A549 (cell line): ENCODE measurements at regions not wholly inside any gene's neighbourhood (a gene's known extent, or its start where the extent isn't known, plus 50 kb on each side); places are given as distances from the start of the nearest gene placed in this dataset.

Source experiments
- ATAC-seq, 2 experiments: fragments of 200-7000 bp in 1 of 2; fragments of >200 bp in 1 of 2; cut with Nextera tagmentation in 1 of 2; cut with Tn5 transposase in 1 of 2; 3 replicates each; pipeline versions ENCODE4 v1.8.0 to v1.9.1; 2018 to 2020; ENCODE audit warnings: mild to moderate bottlenecking in 1 of 2, moderate library complexity in 1 of 2
- CTCF ChIA-PET: fragments of 300-600 bp; sonication (Branson Sonifier 250); formaldehyde crosslinking; extraction: SDS; loops from one replicate; lab custom pipeline; 2021; ENCODE audit warnings: antibody characterized with exemption, inconsistent platforms; lab: Yijun Ruan, JAX
- POLR2A ChIA-PET: fragments of 350-600 bp; formaldehyde crosslinking; extraction: SDS; loops from one replicate; lab custom pipeline; 2021; ENCODE audit warnings: antibody characterized with exemption, inconsistent platforms; lab: Yijun Ruan, JAX
- DNase-seq, 2 experiments: peaks; one replicate each; pipeline versions ENCODE4 v3.0.0 to v3.0.0-alpha.2; 2011 to 2016; ENCODE audit warnings: low read depth in 1 of 2, low spot score in 1 of 2
- FAIRE-seq: peaks from 2 replicates; lab custom pipeline; 2011; peaks lifted over from hg19 to GRCh38; lab: Jason Lieb, UNC
- H3K27ac ChIP-seq, 2 experiments: fragments of >200 bp; sonication (Bioruptor Twin); formaldehyde crosslinking; 3 replicates each; pipeline ENCODE4 v1.5.1; 2016 to 2017
- H3K4me1 ChIP-seq: fragments of >200 bp; sonication (Bioruptor Twin); formaldehyde crosslinking; 3 replicates; pipeline ENCODE4 v1.6.1; 2016
- H3K4me2 ChIP-seq: fragments of >200 bp; sonication (Bioruptor Twin); formaldehyde crosslinking; 3 replicates; pipeline ENCODE4 v1.6.1; 2016
- H3K4me3 ChIP-seq: fragments of >200 bp; sonication (Bioruptor Twin); formaldehyde crosslinking; 3 replicates; pipeline ENCODE4 v1.5.1; 2016
- H3K9me3 ChIP-seq: fragments of >200 bp; sonication (Bioruptor Twin); formaldehyde crosslinking; 3 replicates; pipeline ENCODE4 v1.6.1; 2016
- BHLHE40 ChIP-seq: IDR thresholded peaks from 2 replicates; pipeline ENCODE4 v1.6.1; 2012; ENCODE audit warnings: low read depth, low read length, inconsistent platforms
- CEBPB ChIP-seq, 2 experiments: fragments of >200 bp in 1 of 2; sonication (Bioruptor Twin) in 1 of 2; formaldehyde crosslinking in 1 of 2; IDR thresholded peaks; 2 replicates each; pipeline ENCODE4 v1.6.1; 2012 to 2016
- CHD4 ChIP-seq: fragments of 200-600 bp; sonication (generic); IDR thresholded peaks from 2 replicates; pipeline ENCODE4 v1.6.1; 2016; ENCODE audit warnings: antibody characterized with exemption, mild to moderate bottlenecking, borderline replicate concordance
- EHF ChIP-seq: fragments of 250-450 bp; sonication (Bioruptor Pico); IDR thresholded peaks from 2 replicates; pipeline ENCODE4 v1.5.0; 2020; ENCODE audit warnings: mild to moderate bottlenecking
- EHMT2 ChIP-seq: fragments of 200-600 bp; sonication (generic); IDR thresholded peaks from 2 replicates; pipeline ENCODE4 v1.6.1; 2016; ENCODE audit warnings: antibody characterized with exemption, low read depth, mild to moderate bottlenecking, moderate library complexity
- FOSL2 ChIP-seq, 2 experiments: fragments of 450-650 bp in 1 of 2; fragments of >200 bp in 1 of 2; sonication (Bioruptor Twin) in 1 of 2; formaldehyde crosslinking; IDR thresholded peaks; 2 replicates each; pipeline versions ENCODE4 v1.5.0 to v1.6.1; 2016 to 2020; ENCODE audit warnings: mild to moderate bottlenecking in 1 of 2, moderate library complexity in 1 of 2
- GATA3 ChIP-seq: IDR thresholded peaks from 2 replicates; pipeline ENCODE4 v1.6.1; 2012; ENCODE audit warnings: borderline replicate concordance
- HDAC2 ChIP-seq: fragments of 200-600 bp; sonication (generic); IDR thresholded peaks from 2 replicates; pipeline ENCODE4 v1.6.1; 2016
- HOXA7 ChIP-seq: fragments of 250-450 bp; sonication (Bioruptor Pico); IDR thresholded peaks from 2 replicates; pipeline ENCODE4 v1.5.0; 2020; ENCODE audit warnings: mild to moderate bottlenecking, moderate library complexity
- HOXB5 ChIP-seq: fragments of 250-450 bp; sonication (Bioruptor Pico); IDR thresholded peaks from 2 replicates; pipeline ENCODE4 v1.5.0; 2020; ENCODE audit warnings: mild to moderate bottlenecking, moderate library complexity
- JUN ChIP-seq, 2 experiments: fragments of >200 bp; sonication (Bioruptor Twin); formaldehyde crosslinking; IDR thresholded peaks; 2 replicates in 1 of 2; 3 replicates in 1 of 2; pipeline ENCODE4 v1.6.1; 2016 to 2017
- JUNB ChIP-seq: fragments of >200 bp; sonication (Bioruptor Twin); formaldehyde crosslinking; IDR thresholded peaks from 2 replicates; pipeline ENCODE4 v1.6.1; 2016
- MAFK ChIP-seq: fragments of 450-650 bp; IDR thresholded peaks from 2 replicates; pipeline ENCODE4 v1.6.1; 2014; ENCODE audit not compliant: partially characterized antibody
- MAZ ChIP-seq: fragments of 150-350 bp; IDR thresholded peaks from 2 replicates; pipeline ENCODE4 v1.6.1; 2014; ENCODE audit warnings: antibody characterized with exemption, low read depth, low read length, borderline replicate concordance
- MYC ChIP-seq: IDR thresholded peaks from 2 replicates; pipeline ENCODE4 v1.6.1; 2012; ENCODE audit warnings: mild to moderate bottlenecking, inconsistent platforms, low read length, improper control_type of control experiment, borderline replicate concordance
- POLR2A ChIP-seq: IDR thresholded peaks from 2 replicates; pipeline ENCODE4 v1.6.1; 2012; ENCODE audit warnings: mild to moderate bottlenecking, low read length
- POLR2AphosphoS2 ChIP-seq: conservative IDR thresholded peaks from 2 replicates; pipeline ENCODE4 v1.6.1; 2012; ENCODE audit warnings: low read length, improper control_type of control experiment, inconsistent platforms
- RAD21 ChIP-seq, 2 experiments: fragments of >200 bp in 1 of 2; sonication (Bioruptor Twin) in 1 of 2; formaldehyde crosslinking in 1 of 2; IDR thresholded peaks in 1 of 2; conservative IDR thresholded peaks in 1 of 2; 2 replicates in 1 of 2; 3 replicates in 1 of 2; pipeline ENCODE4 v1.6.1; 2012 to 2018; ENCODE audit warnings: inconsistent platforms in 1 of 2
- RARB ChIP-seq: fragments of 250-450 bp; sonication (Bioruptor Pico); IDR thresholded peaks from 2 replicates; pipeline ENCODE4 v1.8.0; 2021; ENCODE audit warnings: mild to moderate bottlenecking, moderate library complexity
- RNF2 ChIP-seq: fragments of 200-600 bp; sonication (generic); IDR thresholded peaks from 2 replicates; pipeline ENCODE4 v1.6.1; 2016; ENCODE audit warnings: low read depth, mild to moderate bottlenecking, antibody characterized with exemption, moderate library complexity, borderline replicate concordance
- TFCP2L1 ChIP-seq: fragments of 250-450 bp; sonication (Bioruptor Pico); IDR thresholded peaks from 2 replicates; pipeline ENCODE4 v1.5.0; 2021; ENCODE audit warnings: mild to moderate bottlenecking
- TP53 ChIP-seq: fragments of 250-450 bp; sonication (Bioruptor Pico); IDR thresholded peaks from 2 replicates; pipeline ENCODE4 v1.5.0; 2021; ENCODE audit warnings: mild to moderate bottlenecking, moderate library complexity
- ZSCAN20 ChIP-seq: fragments of 250-450 bp; sonication (Bioruptor Pico); IDR thresholded peaks from 2 replicates; pipeline ENCODE4 v1.8.0; 2022; ENCODE audit warnings: mild to moderate bottlenecking, moderate library complexity
- WGBS: methylation state at CpG from one replicate; pipeline ENCODE4 v1.1.6; 2017; ENCODE audit errors: missing lambda C conversion rate; 5-methylcytosine and 5-hydroxymethylcytosine counted together
- TF ChIP-seq, protein P1 (sequence below): fragments of 250-450 bp; sonication (Bioruptor Pico); IDR thresholded peaks from 2 replicates; pipeline ENCODE4 v1.5.0; 2020; ENCODE audit warnings: low read depth, mild to moderate bottlenecking, moderate library complexity
- TF ChIP-seq, protein P2 (sequence below): IDR thresholded peaks from 2 replicates; pipeline ENCODE4 v1.6.1; 2012
- TF ChIP-seq, protein P3 (sequence below): fragments of 200-600 bp; sonication (generic); IDR thresholded peaks from 2 replicates; pipeline ENCODE4 v1.6.1; 2016; ENCODE audit warnings: antibody characterized with exemption, mild to moderate bottlenecking, moderate library complexity
- TF ChIP-seq, protein P4 (sequence below): IDR thresholded peaks from 2 replicates; pipeline ENCODE4 v1.6.1; 2012; ENCODE audit warnings: low read depth, borderline replicate concordance
- TF ChIP-seq, protein P5 (sequence below): fragments of >200 bp; sonication (Bioruptor Twin); formaldehyde crosslinking; IDR thresholded peaks from 3 replicates; pipeline ENCODE4 v1.5.1; 2016

DNA sequence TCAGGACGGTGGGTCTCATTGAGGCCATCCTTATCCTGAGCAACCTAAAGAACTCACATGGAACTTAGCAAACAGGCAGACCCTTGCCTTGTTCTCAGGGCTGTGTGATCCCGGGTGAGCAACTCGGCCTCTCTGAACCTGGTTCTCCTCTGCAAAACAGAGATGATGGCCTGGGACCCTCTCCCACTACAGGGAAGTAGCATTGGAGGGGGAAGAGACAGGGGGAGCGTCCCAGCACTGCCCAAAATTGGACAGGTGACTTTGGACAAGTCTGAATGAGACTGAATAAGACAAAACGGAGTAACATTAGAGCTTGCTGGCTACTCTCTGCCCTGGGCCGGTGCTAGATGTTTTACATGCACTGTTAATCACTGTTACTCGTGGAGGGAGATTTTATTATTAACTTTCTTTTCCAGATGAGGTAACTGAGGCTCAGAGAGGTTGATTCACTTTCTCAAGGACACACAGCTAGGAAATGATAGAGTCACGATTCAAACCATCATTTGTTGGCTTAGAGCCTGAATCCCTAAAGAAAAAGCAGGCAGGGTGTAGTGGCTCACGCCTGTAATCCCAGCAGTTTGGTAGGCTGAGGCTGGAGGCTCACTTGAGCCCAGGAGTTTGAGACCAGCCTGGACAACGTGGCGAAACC lies 136.4 kb downstream of the C9orf50 start (continued):
- TF ChIP-seq RARB (CRISPR knock-in tag) = peak; percentile 16; the same call in 1 of the 2 replicates

DNA sequence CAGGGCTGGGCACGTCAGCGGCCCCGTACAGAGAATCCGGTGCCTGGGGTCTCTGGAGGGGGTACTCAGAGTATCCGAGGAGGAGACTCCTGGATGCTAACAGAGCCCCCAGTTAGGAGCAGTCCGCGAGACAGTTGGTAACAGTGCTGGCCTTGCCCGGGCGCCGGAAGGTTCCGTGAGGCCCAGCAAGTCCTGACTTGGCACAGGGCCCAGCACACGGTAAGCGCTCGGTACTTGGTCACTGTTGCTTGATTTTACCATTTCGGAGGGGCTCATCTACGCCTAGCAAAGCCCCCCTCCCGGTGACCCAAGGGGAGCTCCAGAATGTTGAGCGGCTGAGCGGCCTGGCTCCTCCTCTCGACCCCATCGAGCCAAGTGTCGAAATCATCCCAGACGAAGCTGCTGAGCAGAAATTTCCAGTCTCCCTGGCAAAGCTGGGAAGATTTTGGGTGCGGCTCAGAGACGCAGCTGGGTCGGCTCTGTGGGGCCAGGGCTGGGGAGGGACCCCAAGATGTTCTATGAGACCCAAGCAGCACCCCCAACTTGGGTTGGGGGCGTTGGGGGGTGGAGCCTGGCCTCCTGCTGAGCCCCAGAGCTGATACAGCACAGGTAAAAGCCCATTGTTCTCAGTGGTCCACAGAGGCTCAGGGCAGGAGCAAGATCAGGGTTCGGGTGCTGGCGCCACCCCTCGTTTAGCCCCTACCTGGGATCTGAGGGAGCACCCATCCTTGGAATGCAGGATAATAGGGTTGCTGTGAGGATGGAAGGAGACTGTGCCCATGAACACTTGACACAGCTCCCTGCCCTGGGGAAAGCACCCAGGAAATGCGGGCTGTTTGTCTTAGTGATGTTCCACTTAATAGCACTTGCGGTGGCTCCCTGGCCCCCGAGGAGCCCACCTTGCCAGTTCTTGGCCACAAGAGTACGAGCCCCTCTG lies 137.2 kb downstream of the C9orf50 start:
- Histone ChIP-seq H3K9me3 (no peaks in the 10 kb centered on the region), H3K27ac (peak overlapping the region; percentile 99 to 100), H3K4me2 (peak overlapping the region; percentile 98), H3K4me3 (peak overlapping the region; percentile 47; the same call in 2 of the 3 replicates), H3K4me1 (peaks cover 91% of the 10 kb centered on the region)
- ChIA-PET POLR2A (interaction anchor here (0.6 to 6.1 kb wide), 25 partner anchors 9 to 348 kb away, joined by 3 to 171 read pairs (median 7); partner anchors contain the start of gene IER5L), CTCF (interaction anchor here (0.6 to 9.3 kb wide), 30 partner anchors 8 to 352 kb away, joined by 3 to 63 read pairs (median 4); partner anchors contain the start of gene IER5L)
- FAIRE-seq (no peak), DNase-seq (peak; percentile 79 to 91), ATAC-seq (peak; percentile 15 to 37)
- WGBS = 3% methylated on average over 23 of the region's 34 CpGs
- TF ChIP-seq, protein P1, sequence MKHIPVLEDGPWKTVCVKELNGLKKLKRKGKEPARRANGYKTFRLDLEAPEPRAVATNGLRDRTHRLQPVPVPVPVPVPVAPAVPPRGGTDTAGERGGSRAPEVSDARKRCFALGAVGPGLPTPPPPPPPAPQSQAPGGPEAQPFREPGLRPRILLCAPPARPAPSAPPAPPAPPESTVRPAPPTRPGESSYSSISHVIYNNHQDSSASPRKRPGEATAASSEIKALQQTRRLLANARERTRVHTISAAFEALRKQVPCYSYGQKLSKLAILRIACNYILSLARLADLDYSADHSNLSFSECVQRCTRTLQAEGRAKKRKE = peak; percentile 42; the same call in 1 of the 2 replicates
- TF ChIP-seq HOXB5 (CRISPR knock-in tag) = peak; percentile 11
- no peak for TF ChIP-seq JUNB
- 0 out of 2 replicates have a peak, but pooled peaks have one; percentile 10 for TF ChIP-seq ZSCAN20 (CRISPR knock-in tag)
- TF ChIP-seq, protein P2, sequence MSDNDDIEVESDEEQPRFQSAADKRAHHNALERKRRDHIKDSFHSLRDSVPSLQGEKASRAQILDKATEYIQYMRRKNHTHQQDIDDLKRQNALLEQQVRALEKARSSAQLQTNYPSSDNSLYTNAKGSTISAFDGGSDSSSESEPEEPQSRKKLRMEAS = peak; percentile 73
- TF ChIP-seq, protein P3, sequence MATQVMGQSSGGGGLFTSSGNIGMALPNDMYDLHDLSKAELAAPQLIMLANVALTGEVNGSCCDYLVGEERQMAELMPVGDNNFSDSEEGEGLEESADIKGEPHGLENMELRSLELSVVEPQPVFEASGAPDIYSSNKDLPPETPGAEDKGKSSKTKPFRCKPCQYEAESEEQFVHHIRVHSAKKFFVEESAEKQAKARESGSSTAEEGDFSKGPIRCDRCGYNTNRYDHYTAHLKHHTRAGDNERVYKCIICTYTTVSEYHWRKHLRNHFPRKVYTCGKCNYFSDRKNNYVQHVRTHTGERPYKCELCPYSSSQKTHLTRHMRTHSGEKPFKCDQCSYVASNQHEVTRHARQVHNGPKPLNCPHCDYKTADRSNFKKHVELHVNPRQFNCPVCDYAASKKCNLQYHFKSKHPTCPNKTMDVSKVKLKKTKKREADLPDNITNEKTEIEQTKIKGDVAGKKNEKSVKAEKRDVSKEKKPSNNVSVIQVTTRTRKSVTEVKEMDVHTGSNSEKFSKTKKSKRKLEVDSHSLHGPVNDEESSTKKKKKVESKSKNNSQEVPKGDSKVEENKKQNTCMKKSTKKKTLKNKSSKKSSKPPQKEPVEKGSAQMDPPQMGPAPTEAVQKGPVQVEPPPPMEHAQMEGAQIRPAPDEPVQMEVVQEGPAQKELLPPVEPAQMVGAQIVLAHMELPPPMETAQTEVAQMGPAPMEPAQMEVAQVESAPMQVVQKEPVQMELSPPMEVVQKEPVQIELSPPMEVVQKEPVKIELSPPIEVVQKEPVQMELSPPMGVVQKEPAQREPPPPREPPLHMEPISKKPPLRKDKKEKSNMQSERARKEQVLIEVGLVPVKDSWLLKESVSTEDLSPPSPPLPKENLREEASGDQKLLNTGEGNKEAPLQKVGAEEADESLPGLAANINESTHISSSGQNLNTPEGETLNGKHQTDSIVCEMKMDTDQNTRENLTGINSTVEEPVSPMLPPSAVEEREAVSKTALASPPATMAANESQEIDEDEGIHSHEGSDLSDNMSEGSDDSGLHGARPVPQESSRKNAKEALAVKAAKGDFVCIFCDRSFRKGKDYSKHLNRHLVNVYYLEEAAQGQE = no peak
- no peak for TF ChIP-seq MAZ
- peak; percentile 58; the same call in 1 of the 2 replicates for TF ChIP-seq GATA3
- no peak for TF ChIP-seq RNF2
- TF ChIP-seq POLR2A = no peak
- TF ChIP-seq MAFK = peak; percentile 40
- no peak for TF ChIP-seq EHMT2
- TF ChIP-seq RAD21 (conservative IDR thresholded peaks at IDR 0.05 in 1 of 2, IDR thresholded peaks at IDR 0.05 in 1 of 2) = peak in 1 of 2 experiments; percentile 7; a peak in 1 of 5 replicates
- TF ChIP-seq, protein P4, sequence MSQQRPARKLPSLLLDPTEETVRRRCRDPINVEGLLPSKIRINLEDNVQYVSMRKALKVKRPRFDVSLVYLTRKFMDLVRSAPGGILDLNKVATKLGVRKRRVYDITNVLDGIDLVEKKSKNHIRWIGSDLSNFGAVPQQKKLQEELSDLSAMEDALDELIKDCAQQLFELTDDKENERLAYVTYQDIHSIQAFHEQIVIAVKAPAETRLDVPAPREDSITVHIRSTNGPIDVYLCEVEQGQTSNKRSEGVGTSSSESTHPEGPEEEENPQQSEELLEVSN = peak; percentile 64
- peak; percentile 54 to 92; a peak in 3 of 4 replicates for TF ChIP-seq CEBPB (IDR thresholded peaks at IDR 0.05)
- peak; percentile 76 for TF ChIP-seq EHF (CRISPR knock-in tag)
- no peak for TF ChIP-seq POLR2AphosphoS2
- TF ChIP-seq FOSL2 (IDR thresholded peaks at IDR 0.05) = no peak
- TF ChIP-seq FOSL2 (CRISPR knock-in tag; IDR thresholded peaks at IDR 0.05) = no peak; the same call in 1 of the 2 replicates
- no peak for TF ChIP-seq CHD4
- peak; percentile 69; the same call in 1 of the 2 replicates for TF ChIP-seq TFCP2L1
- peak; percentile 3 to 21; a peak in 2 of 5 replicates for TF ChIP-seq JUN (IDR thresholded peaks at IDR 0.05)
- TF ChIP-seq HDAC2 = no peak
- peak; percentile 61; the same call in 1 of the 2 replicates for TF ChIP-seq HOXA7
- no peak for TF ChIP-seq BHLHE40
- TF ChIP-seq, protein P5, sequence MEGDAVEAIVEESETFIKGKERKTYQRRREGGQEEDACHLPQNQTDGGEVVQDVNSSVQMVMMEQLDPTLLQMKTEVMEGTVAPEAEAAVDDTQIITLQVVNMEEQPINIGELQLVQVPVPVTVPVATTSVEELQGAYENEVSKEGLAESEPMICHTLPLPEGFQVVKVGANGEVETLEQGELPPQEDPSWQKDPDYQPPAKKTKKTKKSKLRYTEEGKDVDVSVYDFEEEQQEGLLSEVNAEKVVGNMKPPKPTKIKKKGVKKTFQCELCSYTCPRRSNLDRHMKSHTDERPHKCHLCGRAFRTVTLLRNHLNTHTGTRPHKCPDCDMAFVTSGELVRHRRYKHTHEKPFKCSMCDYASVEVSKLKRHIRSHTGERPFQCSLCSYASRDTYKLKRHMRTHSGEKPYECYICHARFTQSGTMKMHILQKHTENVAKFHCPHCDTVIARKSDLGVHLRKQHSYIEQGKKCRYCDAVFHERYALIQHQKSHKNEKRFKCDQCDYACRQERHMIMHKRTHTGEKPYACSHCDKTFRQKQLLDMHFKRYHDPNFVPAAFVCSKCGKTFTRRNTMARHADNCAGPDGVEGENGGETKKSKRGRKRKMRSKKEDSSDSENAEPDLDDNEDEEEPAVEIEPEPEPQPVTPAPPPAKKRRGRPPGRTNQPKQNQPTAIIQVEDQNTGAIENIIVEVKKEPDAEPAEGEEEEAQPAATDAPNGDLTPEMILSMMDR = no peak
- TF ChIP-seq MYC = no peak
- peak; percentile 4; the same call in 1 of the 2 replicates for TF ChIP-seq TP53
